Endothelial cell of umbilical vein (primary cell): ENCODE measurements at regions not wholly inside any gene's neighbourhood (a gene's known extent, or its start where the extent isn't known, plus 50 kb on each side); places are given as distances from the start of the nearest gene placed in this dataset.

Source experiments
- CTCF ChIP-seq, 2 donors: IDR thresholded peaks; 1 replicate in 1 of 2; 2 replicates in 1 of 2; pipeline ENCODE4 v1.5.1; 2011; ENCODE audit warnings: low read length in 2 of 2, mild to moderate bottlenecking in 2 of 2, moderate library complexity in 2 of 2, control low read depth in 1 of 2, inconsistent platforms in 1 of 2, low read depth in 1 of 2; ENCODE audit not compliant: insufficient read depth in 1 of 2; ENCODE audit errors: extremely low read depth in 1 of 2
- EZH2 ChIP-seq: IDR thresholded peaks from 2 replicates; pipeline ENCODE4 v1.6.1; 2012; ENCODE audit warnings: borderline replicate concordance, low read depth, mild to moderate bottlenecking, moderate library complexity, low read length, inconsistent platforms; ENCODE audit not compliant: severe bottlenecking
- FOS ChIP-seq: IDR thresholded peaks from 2 replicates; pipeline ENCODE4 v1.6.1; 2011; ENCODE audit warnings: mild to moderate bottlenecking, low read length, moderate library complexity, borderline replicate concordance; ENCODE audit not compliant: insufficient read depth
- MAX ChIP-seq: IDR thresholded peaks from 2 replicates; pipeline ENCODE4 v1.6.1; 2011; ENCODE audit not compliant: insufficient read depth, insufficient read length
- MYC ChIP-seq: IDR thresholded peaks from one replicate; pipeline ENCODE4 v1.6.1; 2011; ENCODE audit warnings: mild to moderate bottlenecking, low read depth, low read length
- POLR2A ChIP-seq: IDR thresholded peaks from 2 replicates; pipeline ENCODE4 v1.6.1; 2012; ENCODE audit warnings: low read depth, mild to moderate bottlenecking, control low read depth, low read length
- POLR2AphosphoS5 ChIP-seq: IDR thresholded peaks from 2 replicates; pipeline ENCODE4 v1.6.1; 2012; ENCODE audit warnings: low read depth, mild to moderate bottlenecking, control low read depth, low read length, moderate library complexity; ENCODE audit not compliant: insufficient read depth

DNA sequence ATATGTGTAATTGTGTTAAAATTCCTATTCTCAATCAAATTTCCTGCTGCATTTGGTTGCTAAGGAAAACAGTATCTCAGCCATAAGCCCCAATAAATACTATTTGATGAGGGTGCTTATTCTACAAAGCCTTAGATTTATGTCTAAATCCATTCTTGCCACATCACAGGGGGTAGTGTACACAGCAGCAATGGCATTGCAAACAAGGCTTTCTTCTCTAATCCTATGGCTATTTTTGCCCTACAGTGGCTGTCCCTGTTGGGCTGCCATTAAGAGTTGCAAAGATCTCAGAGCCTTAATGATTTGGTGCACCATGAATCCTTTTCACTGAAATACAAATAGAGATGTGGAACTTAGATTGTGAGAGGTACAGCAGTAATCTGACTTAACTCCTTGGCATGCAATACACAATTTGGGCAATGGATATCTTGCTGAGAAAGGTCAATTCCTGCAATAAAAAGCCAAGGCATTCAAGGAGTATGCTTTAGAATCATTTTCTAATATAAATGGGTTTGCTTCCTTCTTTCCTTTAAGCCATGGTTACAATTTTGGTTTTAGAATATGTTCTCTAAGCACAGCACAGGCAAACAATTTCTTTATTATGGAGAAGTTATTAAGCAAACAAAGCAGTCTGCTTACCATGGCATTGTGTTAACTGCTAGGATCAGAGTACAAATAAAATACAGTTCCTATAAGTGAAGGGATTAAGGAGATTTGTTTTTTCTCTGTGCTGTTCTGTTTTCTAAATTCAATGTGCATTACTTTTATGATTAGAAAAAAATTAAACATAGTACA lies 69.8 kb upstream of the CD302 start:
- no peak for TF ChIP-seq CTCF (IDR thresholded peaks at IDR 0.05; ENCODE audit: extremely low read depth in 1 of 2, insufficient read depth in 1 of 2, low read depth in 1 of 2, low read length in 2 of 2)
- TF ChIP-seq POLR2AphosphoS5: no peak
- TF ChIP-seq MYC: no peak
- TF ChIP-seq MAX: no peak
- TF ChIP-seq POLR2A: no peak
- no peak for TF ChIP-seq EZH2
- no peak for TF ChIP-seq FOS
